PFSK-1 (cell line): ENCODE measurements at regions not wholly inside any gene's neighbourhood (a gene's known extent, or its start where the extent isn't known, plus 50 kb on each side); places are given as distances from the start of the nearest gene placed in this dataset.

Source experiments
- FOXP2 ChIP-seq: optimal IDR thresholded peaks from 2 replicates; pipeline ENCODE3; 2011; ENCODE audit warnings: borderline replicate concordance, control low read depth, inconsistent platforms; ENCODE audit not compliant: insufficient read depth; ENCODE audit errors: extremely low read length, extremely low read depth
- POLR2AphosphoS5 ChIP-seq: IDR thresholded peaks from 2 replicates; pipeline ENCODE4 v1.6.1; 2012; ENCODE audit warnings: low read depth, mild to moderate bottlenecking, control low read depth, low read length, moderate library complexity
- SIN3A ChIP-seq: IDR thresholded peaks from 2 replicates; pipeline ENCODE4 v1.6.1; 2012; ENCODE audit warnings: mild to moderate bottlenecking, low read length, moderate library complexity, borderline replicate concordance; ENCODE audit not compliant: insufficient read depth
- TAF1 ChIP-seq: IDR thresholded peaks from 2 replicates; pipeline ENCODE4 v1.6.1; 2012; ENCODE audit warnings: low read length, control low read depth, borderline replicate concordance; ENCODE audit not compliant: insufficient read depth
- TF ChIP-seq, protein P1 (sequence below), 2 experiments: IDR thresholded peaks; 2 replicates each; pipeline versions ENCODE4 v1.6.1 to v1.8.0; 2011 to 2012; ENCODE audit warnings: low read depth in 2 of 2, low read length in 2 of 2, control low read depth in 1 of 2, inconsistent platforms in 1 of 2, mild to moderate bottlenecking in 1 of 2, moderate library complexity in 1 of 2; ENCODE audit not compliant: insufficient read depth in 1 of 2

DNA sequence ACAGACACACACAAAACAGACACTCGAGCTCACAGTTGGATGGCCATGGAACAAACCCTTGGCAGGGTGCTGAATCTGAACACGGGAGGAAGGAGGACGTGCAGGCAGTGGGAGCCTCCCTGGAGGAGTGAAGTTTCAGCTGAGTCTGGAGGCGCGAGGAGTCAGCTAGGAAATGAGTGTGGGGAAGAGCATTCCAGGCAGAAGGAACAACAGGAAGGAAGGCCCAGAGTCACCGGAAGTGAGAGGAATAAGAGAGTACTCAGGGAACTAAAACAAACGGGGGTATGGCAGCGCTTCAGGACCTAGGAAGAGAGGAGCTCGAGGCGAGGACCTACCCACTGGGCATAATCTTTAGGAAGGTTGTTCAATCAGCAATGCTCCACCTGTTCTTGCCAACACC is 137.3 kb downstream of the SYF2 start:
- TF ChIP-seq POLR2AphosphoS5 (no peak), TAF1 (no peak), SIN3A (no peak), FOXP2 (no peak)
- TF ChIP-seq, protein P1, sequence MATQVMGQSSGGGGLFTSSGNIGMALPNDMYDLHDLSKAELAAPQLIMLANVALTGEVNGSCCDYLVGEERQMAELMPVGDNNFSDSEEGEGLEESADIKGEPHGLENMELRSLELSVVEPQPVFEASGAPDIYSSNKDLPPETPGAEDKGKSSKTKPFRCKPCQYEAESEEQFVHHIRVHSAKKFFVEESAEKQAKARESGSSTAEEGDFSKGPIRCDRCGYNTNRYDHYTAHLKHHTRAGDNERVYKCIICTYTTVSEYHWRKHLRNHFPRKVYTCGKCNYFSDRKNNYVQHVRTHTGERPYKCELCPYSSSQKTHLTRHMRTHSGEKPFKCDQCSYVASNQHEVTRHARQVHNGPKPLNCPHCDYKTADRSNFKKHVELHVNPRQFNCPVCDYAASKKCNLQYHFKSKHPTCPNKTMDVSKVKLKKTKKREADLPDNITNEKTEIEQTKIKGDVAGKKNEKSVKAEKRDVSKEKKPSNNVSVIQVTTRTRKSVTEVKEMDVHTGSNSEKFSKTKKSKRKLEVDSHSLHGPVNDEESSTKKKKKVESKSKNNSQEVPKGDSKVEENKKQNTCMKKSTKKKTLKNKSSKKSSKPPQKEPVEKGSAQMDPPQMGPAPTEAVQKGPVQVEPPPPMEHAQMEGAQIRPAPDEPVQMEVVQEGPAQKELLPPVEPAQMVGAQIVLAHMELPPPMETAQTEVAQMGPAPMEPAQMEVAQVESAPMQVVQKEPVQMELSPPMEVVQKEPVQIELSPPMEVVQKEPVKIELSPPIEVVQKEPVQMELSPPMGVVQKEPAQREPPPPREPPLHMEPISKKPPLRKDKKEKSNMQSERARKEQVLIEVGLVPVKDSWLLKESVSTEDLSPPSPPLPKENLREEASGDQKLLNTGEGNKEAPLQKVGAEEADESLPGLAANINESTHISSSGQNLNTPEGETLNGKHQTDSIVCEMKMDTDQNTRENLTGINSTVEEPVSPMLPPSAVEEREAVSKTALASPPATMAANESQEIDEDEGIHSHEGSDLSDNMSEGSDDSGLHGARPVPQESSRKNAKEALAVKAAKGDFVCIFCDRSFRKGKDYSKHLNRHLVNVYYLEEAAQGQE (IDR thresholded peaks at IDR 0.05; ENCODE audit: insufficient read depth in 1 of 2, low read depth in 2 of 2, low read length in 2 of 2), result no peak
